Activated naive CD4-positive, alpha-beta T cell treated with anti-CD3 and anti-CD28 coated beads, Interleukin-2, amount 50 U/mL, for 72 hours (primary cell): ENCODE measurements at regions not wholly inside any gene's neighbourhood (a gene's known extent, or its start where the extent isn't known, plus 50 kb on each side); places are given as distances from the start of the nearest gene placed in this dataset.
A peak's percentile ranks its signal among the peaks of the same experiment; 100 is the strongest.
"Not testable (repeated sequence)": the region's sequence is repeated elsewhere in the genome, so short reads cannot be mapped to it uniquely, and the experiment has no call there.

Experiments used
- ATAC-seq, 2 donors: fragments of 150-1000 bp; cut with Tn5 transposase; 2 replicates each; pipeline ENCODE4 v1.10.0; 2021; ENCODE audit warnings: mild to moderate bottlenecking in 2 of 2, moderate library complexity in 2 of 2
- DNase-seq, 2 donors: peaks; one replicate each; pipeline ENCODE4 v3.0.0; 2021 to 2022; ENCODE audit warnings: low spot score in 2 of 2
- H3K27ac Mint-ChIP-seq, 2 donors: one replicate each; pipeline ENCODE4 v1.8.0; 2022; ENCODE audit warnings: mild to moderate bottlenecking in 2 of 2, mixed read lengths in 2 of 2
- H3K36me3 Mint-ChIP-seq, 2 donors: one replicate each; pipeline ENCODE4 v1.8.0; 2022; ENCODE audit warnings: mixed read lengths in 2 of 2
- H3K9me3 Mint-ChIP-seq, 2 donors: one replicate each; pipeline ENCODE4 v1.8.0; 2022; ENCODE audit warnings: mixed read lengths in 2 of 2

DNA sequence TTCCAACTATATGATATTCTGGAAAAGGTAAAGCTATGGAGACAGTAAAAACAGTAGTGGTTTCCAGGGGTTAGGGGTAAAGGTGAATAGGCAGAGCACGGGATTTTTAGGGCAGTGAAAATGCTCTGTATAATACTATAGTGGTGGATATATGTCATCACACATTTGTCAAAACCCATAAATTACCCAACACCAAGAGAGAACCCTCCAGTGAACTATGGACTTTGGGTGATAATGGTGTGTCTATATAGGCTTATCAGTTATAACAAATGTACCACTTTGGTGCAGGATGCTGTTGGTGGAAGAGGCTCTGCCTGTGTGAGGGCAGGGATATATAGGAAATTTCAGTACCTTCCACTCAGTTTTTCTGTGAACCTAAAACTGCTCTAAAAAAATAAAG lies 149.9 kb downstream of the GPX5 start:
- H3K9me3 Mint-ChIP-seq, result peaks cover 0 to 6% of the 10 kb centered on the region in 2 donors
- no peak for ATAC-seq
- H3K36me3 Mint-ChIP-seq, result peaks cover 6 to 14% of the 10 kb centered on the region in 2 donors
- DNase-seq, result no peak
- no peak overlapping the region for H3K27ac Mint-ChIP-seq

DNA sequence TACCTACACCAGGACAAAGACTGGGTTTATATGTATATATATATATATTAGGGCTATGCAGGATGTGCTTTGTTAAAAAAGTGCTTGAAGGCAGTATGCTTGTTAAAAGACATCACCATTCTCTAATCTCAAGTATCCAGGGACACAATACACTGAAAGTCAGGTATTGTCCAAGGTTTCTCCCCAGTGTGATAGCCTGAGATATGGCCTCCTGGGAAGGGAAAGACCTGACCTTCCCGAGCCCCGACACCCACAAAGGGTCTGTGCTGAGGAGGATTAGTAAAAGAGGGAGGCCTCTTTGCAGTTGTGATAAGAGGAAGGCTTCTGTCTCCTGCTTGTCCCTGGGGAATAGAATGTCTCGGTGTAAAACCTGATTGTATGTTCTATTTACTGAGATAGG lies 156.9 kb downstream of the GPX5 start:
- H3K9me3 Mint-ChIP-seq, result no peaks in the 10 kb centered on the region
- no peak overlapping the region for H3K27ac Mint-ChIP-seq
- ATAC-seq (no peak), DNase-seq (no peak)
- H3K36me3 Mint-ChIP-seq, result no peaks in the 10 kb centered on the region

DNA sequence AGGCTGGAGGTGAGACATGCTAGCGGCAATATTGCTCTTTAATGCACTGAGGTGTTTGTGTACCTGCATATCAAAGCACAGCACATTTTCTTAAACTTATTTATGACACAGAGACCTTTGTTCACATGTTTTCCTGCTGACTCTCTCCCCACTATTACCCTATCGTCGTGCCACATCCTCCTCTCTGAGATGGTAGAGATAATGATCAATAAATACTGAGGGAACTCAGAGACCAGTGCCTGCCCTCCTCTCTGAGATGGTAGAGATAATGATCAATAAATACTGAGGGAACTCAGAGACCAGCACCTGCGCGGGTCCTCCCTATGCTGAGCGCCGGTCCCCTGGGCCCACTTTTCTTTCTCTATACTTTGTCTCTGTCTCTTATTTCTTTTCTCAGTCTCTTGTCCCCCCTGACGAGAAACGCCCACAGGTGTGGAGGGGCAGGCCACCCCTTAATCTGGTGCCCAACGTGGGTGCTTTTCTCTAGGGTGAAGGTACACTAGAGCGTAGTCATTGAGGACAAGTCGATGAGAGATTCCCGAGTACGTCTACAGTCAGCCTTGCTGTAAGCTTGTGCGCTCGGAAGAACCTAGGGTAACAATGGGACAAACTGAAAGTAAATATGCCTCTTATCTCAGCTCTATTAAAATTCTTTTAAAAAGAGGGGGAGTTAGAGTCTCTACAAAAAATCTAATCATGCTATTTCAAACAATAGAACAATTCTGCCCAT lies 157.4 kb downstream of the GPX5 start:
- DNase-seq, H3K9me3 Mint-ChIP-seq, H3K27ac Mint-ChIP-seq, ATAC-seq, H3K36me3 Mint-ChIP-seq: not testable (repeated sequence)

DNA sequence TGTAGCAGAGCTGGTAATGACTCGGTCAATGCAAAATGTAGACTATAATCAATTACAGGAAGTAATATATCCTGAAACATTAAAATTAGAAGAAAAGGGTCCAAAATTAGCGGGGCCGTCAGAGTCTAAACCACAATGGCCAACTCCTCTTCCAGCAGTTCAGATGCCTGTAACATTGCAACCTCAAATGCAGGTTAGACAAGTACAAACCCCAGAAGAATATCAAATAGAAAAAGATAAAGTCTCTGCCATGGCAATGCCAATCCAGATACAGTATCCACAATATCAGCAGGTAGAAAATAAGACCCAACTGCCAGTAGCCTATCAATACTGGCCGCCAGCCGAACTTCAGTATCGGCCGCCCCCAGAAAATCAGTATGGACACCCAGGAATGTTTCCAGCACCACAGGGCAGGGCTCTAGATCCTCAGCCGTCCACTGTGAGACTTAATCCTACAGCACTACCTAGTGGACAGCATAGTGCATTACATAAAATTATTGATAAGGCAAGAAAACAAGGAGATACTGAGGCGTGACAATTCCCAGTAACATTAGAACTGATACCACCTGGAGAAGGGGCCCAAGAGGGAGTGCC lies 158.4 kb downstream of the GPX5 start:
- no peaks in the 10 kb centered on the region for H3K9me3 Mint-ChIP-seq
- DNase-seq (no peak), ATAC-seq (peak; percentile 46 to 60)
- H3K27ac Mint-ChIP-seq, result no peak overlapping the region
- no peaks in the 10 kb centered on the region for H3K36me3 Mint-ChIP-seq

- not testable (repeated sequence) for ATAC-seq, H3K36me3 Mint-ChIP-seq, H3K9me3 Mint-ChIP-seq, DNase-seq, H3K27ac Mint-ChIP-seq
Observed at GRCh38 chr6:28685960-28686359, 160.3 kb downstream of the GPX5 start.

DNA sequence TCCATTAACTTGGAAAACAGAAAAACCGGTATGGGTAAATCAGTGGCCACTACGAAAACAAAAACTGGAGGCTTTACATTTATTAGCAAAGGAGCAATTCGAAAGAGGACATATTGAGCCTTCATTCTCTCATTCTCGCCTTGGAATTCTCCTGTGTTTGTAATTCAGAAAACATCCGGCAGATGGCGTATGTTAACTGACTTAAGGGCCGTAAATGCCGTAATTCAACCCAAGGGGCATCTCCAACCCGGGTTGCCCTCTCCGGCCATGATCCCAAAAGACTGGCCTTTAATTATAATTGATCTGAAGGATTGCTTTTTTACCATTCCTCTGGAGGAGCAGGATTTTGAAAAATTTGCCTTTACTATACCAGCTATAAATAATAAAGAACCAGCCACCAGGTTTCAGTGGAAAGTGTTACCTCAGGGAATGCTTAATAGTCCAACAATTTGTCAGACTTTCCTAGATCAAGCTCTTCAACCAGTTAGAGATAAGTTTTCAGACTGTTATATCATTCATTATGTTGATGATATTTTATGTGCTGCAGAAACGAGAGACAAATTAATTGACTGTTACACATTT lies 160.9 kb downstream of the GPX5 start:
- H3K36me3 Mint-ChIP-seq, H3K9me3 Mint-ChIP-seq, H3K27ac Mint-ChIP-seq, ATAC-seq: not testable (repeated sequence)
- peak in 1 of 2 donors; percentile 72 for DNase-seq

DNA sequence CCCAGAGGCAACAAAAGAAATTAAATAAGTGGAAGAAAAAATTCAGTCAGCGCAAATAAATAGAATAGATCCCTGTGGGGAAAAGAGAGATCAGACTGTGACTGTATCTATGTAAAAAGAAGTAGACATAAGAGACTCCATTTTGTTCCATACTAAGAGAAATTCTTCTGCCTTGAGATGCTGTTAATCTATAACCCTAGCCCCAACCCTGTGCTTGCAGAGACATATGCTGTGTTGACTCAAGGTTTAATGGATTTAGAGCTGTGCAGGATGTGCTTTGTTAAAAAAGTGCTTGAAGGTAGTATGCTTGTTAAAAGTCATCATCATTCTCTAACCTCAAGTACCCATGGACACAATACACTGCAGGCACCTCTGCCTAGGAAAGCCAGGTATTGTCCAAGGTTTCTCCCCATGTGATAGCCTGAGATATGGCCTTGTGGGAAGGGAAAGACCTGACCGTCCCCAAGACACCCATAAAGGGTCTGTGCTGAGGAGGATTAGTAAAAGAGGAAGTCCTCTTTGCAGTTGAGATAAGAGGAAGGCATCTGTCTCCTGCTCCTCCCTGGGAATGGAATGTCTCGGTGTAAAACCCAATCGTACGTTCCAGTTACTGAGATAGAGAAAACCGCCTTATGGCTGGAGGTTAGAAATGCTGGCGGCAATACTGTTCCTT lies 161.8 kb downstream of the GPX5 start:
- ATAC-seq, H3K9me3 Mint-ChIP-seq, H3K27ac Mint-ChIP-seq, H3K36me3 Mint-ChIP-seq, DNase-seq: not testable (repeated sequence)

DNA sequence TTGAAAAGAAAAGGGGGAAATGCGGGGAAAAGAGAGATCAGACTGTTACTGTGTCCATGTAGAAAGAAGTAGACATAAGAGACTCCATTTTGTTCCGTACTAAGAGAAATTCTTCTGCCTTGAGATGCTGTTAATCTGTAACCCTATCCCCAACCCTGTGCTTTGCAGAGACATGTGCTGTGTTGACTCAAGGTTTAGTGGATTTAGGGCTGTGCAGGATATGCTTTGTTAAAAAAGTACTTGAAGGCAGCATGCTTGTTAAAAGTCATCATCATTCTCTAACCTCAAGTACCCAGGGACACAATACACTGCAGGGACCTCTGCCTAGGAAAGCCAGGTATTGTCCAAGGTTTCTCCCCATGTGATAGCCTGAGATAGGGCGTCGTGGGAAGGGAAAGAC lies 166.3 kb downstream of the GPX5 start:
- peaks cover 27 to 28% of the 10 kb centered on the region in 2 donors for H3K36me3 Mint-ChIP-seq
- H3K27ac Mint-ChIP-seq, DNase-seq, ATAC-seq, H3K9me3 Mint-ChIP-seq: not testable (repeated sequence)

GRCh38 chr6:28693033-28693750 lies 167.5 kb downstream of the GPX5 start:
- H3K36me3 Mint-ChIP-seq, result peaks cover 27 to 28% of the 10 kb centered on the region in 2 donors
- H3K27ac Mint-ChIP-seq, result peak overlapping the region in 1 of 2 donors; percentile 47
- ATAC-seq, result no peak
- DNase-seq, result no peak
- H3K9me3 Mint-ChIP-seq, result no peaks in the 10 kb centered on the region

- H3K27ac Mint-ChIP-seq, result peak overlapping the region in 1 of 2 donors; percentile 47
- ATAC-seq (no peak), DNase-seq (no peak)
- peaks cover 27 to 28% of the 10 kb centered on the region in 2 donors for H3K36me3 Mint-ChIP-seq
- no peaks in the 10 kb centered on the region for H3K9me3 Mint-ChIP-seq
Observed at GRCh38 chr6:28693751-28694443, 168.2 kb downstream of the GPX5 start.

DNA sequence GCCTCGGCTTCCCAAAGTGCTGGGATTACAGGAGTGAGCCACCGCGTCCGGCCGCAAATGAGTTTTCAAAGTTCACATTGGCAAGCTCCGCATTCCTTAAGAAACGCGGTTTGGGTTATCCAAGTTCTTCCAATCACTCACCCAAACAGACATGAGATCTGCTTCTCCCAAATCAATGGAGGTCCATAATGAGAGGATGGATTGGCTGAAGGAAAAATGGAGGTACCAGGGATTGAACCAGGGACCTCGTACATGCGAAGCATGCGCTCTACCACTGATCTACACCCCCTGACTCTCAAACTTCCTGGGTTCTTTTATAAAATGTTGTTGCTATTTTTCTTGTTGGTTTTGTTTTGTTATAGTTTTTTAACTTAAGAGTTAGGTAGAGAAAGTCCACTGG lies 170.0 kb downstream of the GPX5 start:
- Mint-ChIP-seq H3K27ac (peak overlapping the region in 1 of 2 donors; percentile 88), H3K36me3 (peaks cover 27 to 28% of the 10 kb centered on the region in 2 donors), H3K9me3 (no peaks in the 10 kb centered on the region)
- ATAC-seq (peak in 1 of 2 donors; percentile 71), DNase-seq (no peak)

GRCh38 chr6:28696167-28696566 lies 170.5 kb downstream of the GPX5 start:
- no peaks in the 10 kb centered on the region for H3K9me3 Mint-ChIP-seq
- peaks cover 27 to 28% of the 10 kb centered on the region in 2 donors for H3K36me3 Mint-ChIP-seq
- DNase-seq, result no peak
- no peak for ATAC-seq
- peak overlapping the region in 1 of 2 donors; percentile 88 for H3K27ac Mint-ChIP-seq

DNA sequence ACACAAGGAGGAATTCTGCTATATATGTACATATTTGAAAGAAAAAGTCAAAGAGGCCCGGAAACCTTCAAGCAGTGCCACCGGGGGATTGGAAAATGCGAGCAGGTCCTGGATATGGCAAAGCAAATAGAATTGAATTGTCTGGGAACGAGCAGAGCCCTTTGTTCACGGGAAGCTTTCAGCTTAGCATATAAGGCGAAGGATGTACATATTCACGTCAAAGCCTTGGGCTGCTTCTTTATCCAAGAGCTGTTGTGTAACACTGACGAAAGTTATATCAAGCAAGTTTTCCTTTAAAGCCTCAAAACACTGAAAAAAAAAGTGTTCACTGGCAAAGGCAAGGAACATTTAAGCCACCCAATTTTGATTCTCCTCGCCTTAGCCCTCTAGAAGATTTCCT lies 171.0 kb downstream of the GPX5 start:
- H3K36me3 Mint-ChIP-seq, result peaks cover 27 to 28% of the 10 kb centered on the region in 2 donors
- H3K27ac Mint-ChIP-seq, result no peak overlapping the region
- DNase-seq (no peak), ATAC-seq (no peak)
- H3K9me3 Mint-ChIP-seq, result no peaks in the 10 kb centered on the region

DNA sequence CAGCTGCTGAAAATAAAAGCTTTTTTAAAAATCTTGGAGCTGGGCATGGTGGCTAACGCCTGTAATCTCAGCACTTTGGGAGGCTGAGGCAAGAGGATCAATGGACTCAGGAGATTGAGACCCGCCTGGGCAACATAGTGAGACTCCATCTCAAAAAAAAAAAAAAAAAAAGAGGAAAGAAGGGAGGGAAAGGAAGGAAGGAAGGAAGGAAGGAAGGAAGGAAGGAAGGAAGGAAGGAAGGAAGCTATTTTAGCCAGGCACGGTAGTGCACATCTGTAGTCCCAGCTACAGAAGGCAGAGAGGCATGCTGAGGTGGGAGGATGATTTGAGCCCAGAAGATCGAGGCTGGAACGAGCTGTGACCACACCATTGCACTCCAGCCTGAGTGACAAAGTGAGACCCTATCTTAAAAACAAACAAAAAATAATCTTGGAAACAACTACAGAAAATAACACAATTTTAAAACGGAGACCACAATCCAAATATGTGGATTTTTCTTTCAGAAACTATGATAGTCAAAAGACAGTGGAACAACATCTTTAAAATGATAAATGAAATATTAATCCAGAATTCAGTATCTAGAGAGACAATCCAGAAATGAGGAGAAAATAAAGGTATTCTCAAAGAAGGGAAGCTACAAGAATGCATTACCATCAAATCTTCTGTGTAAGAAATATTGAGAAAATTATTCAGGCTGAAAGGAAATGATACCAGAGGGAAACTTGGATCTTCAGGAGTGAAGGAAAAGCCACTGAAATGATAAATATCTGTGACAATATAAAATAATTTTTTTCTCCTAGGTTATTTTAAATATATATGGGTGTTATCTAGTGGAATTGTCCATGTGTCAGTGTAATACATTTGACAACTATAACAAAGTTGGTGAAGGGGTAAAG lies 182.0 kb downstream of the GPX5 start:
- DNase-seq (no peak), ATAC-seq (no peak)
- Mint-ChIP-seq H3K9me3 (peaks cover 16 to 23% of the 10 kb centered on the region in 2 donors), H3K36me3 (peaks cover 26 to 38% of the 10 kb centered on the region in 2 donors), H3K27ac (no peak overlapping the region)
